ENCODE measurements at regions not wholly inside any gene's neighbourhood (a gene's known extent, or its start where the extent isn't known, plus 50 kb on each side); places are given as distances from the start of the nearest gene placed in this dataset.

GRCh38 chr10:10078446-10078845 lies 939.2 kb upstream of the CELF2 start:
- Histone ChIP-seq H3K4ac (ENCODE audit: low read depth, low read length) (no peak overlapping the region), H3K14ac (replicated peaks; ENCODE audit: low read depth, low read length) (no peak overlapping the region), H3K27ac (ENCODE audit: insufficient read depth, low read length) (no peak overlapping the region), H2AK5ac (ENCODE audit: low read depth, low read length) (no peak overlapping the region), H2BK5ac (ENCODE audit: low read depth, low read length, poor library complexity, severe bottlenecking) (no peak overlapping the region), H4K8ac (ENCODE audit: low read depth in 2 of 2, low read length in 2 of 2) (no peak overlapping the region), H2BK20ac (ENCODE audit: low read depth, low read length) (no peak overlapping the region), H2AFZ (replicated peaks; ENCODE audit: low read length, poor library complexity) (no peak overlapping the region), H4K20me1 (ENCODE audit: insufficient read depth, low read length) (no peaks in the 10 kb centered on the region), H3K23ac (ENCODE audit: low read depth, low read length) (no peak overlapping the region), H2AK9ac (replicated peaks; ENCODE audit: low read depth, low read length, poor library complexity) (no peak overlapping the region), H3K9me3 (ENCODE audit: control insufficient read depth, insufficient read depth, low read length) (peaks cover 1% of the 10 kb centered on the region; the same call in 1 of the 2 replicates), H3K27me3 (ENCODE audit: control insufficient read depth, insufficient read depth, low read length) (no peaks in the 10 kb centered on the region), H3K36me3 (ENCODE audit: control insufficient read depth, insufficient read depth, low read length) (no peaks in the 10 kb centered on the region), H3K4me3 (ENCODE audit: insufficient read depth, low read depth, low read length) (no peak overlapping the region), H4K91ac (ENCODE audit: insufficient read depth, low read depth, low read length) (no peak overlapping the region), H3K9me1 (ENCODE audit: insufficient read depth, low read length) (no peaks in the 10 kb centered on the region), H3K4me1 (ENCODE audit: control insufficient read depth, insufficient read depth, low read length) (no peaks in the 10 kb centered on the region), H3K4me2 (ENCODE audit: low read depth, low read length) (no peak overlapping the region), H3K18ac (ENCODE audit: low read depth, low read length) (no peak overlapping the region), H3K9ac (ENCODE audit: low read depth, low read length) (no peak overlapping the region), H2BK15ac (ENCODE audit: low read depth, low read length) (no peak overlapping the region), H3K56ac (ENCODE audit: extremely low read depth, insufficient read depth, low read length) (no peak overlapping the region), H3K79me1 (ENCODE audit: low read depth in 1 of 2, low read length in 2 of 2) (no peaks in the 10 kb centered on the region), H4K5ac (ENCODE audit: low read depth, low read length) (no peak overlapping the region), H2BK120ac (ENCODE audit: low read depth, low read length) (no peak overlapping the region)
- in situ Hi-C loops (cut with MboI; ENCODE audit: low sequenced_read_pairs), result no loop called here
- no peak for TF ChIP-seq MAZ (IDR thresholded peaks at IDR 0.05; ENCODE audit: borderline replicate concordance, low read depth, low read length)
- TF ChIP-seq MXI1 (IDR thresholded peaks at IDR 0.05; ENCODE audit: borderline replicate concordance, low read depth, low read length), result no peak
- TF ChIP-seq RCOR1 (IDR thresholded peaks at IDR 0.05; ENCODE audit: insufficient replicate concordance, low read length), result no peak
- TF ChIP-seq FOS (IDR thresholded peaks at IDR 0.05; ENCODE audit: low read depth, low read length), result no peak
- TF ChIP-seq ELK1 (IDR thresholded peaks at IDR 0.05; ENCODE audit: borderline replicate concordance, low read depth, low read length), result no peak
- no peak for TF ChIP-seq CTCF (conservative IDR thresholded peaks at IDR 0.05; ENCODE audit: low read depth, low read length)
- TF ChIP-seq RAD21 (IDR thresholded peaks at IDR 0.05; ENCODE audit: low read length), result no peak
- TF ChIP-seq RFX5 (IDR thresholded peaks at IDR 0.05; ENCODE audit: low read depth, low read length), result no peak
- no peak for TF ChIP-seq CEBPB (IDR thresholded peaks at IDR 0.05; ENCODE audit: low read depth, low read length)
- TF ChIP-seq CHD1 (IDR thresholded peaks at IDR 0.05; ENCODE audit: low read depth, low read length), result no peak
- TF ChIP-seq BHLHE40 (IDR thresholded peaks at IDR 0.05; ENCODE audit: low read depth, low read length), result no peak
- no peak for TF ChIP-seq NFE2L2 (IDR thresholded peaks at IDR 0.05; ENCODE audit: low read depth, low read length)
- no peak for TF ChIP-seq USF2 (IDR thresholded peaks at IDR 0.05; ENCODE audit: low read depth, low read length)
- no peak for TF ChIP-seq SMC3 (IDR thresholded peaks at IDR 0.05; ENCODE audit: low read depth, low read length)
- no peak for TF ChIP-seq POLR2A (IDR thresholded peaks at IDR 0.05; ENCODE audit: low read depth, low read length)
- DNase-seq (no peak), ATAC-seq (ENCODE audit: low read depth) (no peak)
- dilution Hi-C loops (cut with HindIII; ENCODE audit: low sequenced_read_pairs, unreplicated experiment), result no loop called here
- ChIA-PET POLR2A (ENCODE audit: unreplicated experiment) (no interaction called here), CTCF (no interaction called here)
- WGBS, 2 experiments (ENCODE audit: extremely low coverage in 2 of 2, insufficient read length in 1 of 2), result 4% methylated on average over 4 of the region's 4 CpGs; no CpG with 5 or more reads in 1 of the 2 experiments
- intact Hi-C loops (cut with micrococcal nuclease), result no loop called here
- BruUV-seq (replicated peaks), result no TSS peak

All from IMR-90 (cell line).